HFFc6 (cell line): ENCODE measurements at regions not wholly inside any gene's neighbourhood (a gene's known extent, or its start where the extent isn't known, plus 50 kb on each side); places are given as distances from the start of the nearest gene placed in this dataset.

Experiments used
- DNase-seq: peaks from one replicate; pipeline ENCODE4 v3.0.0-alpha.2; 2018
- H3K27ac Mint-ChIP-seq: 2 replicates; pipeline ENCODE4 v1.8.0; 2020; ENCODE audit warnings: mild to moderate bottlenecking, mixed read lengths
- H3K27me3 Mint-ChIP-seq: 2 replicates; pipeline ENCODE4 v1.8.0; 2021; ENCODE audit warnings: mild to moderate bottlenecking, moderate library complexity, mixed read lengths; ENCODE audit not compliant: insufficient read depth
- H3K36me3 Mint-ChIP-seq: 2 replicates; pipeline ENCODE4 v1.8.0; 2021; ENCODE audit warnings: low read depth, mixed read lengths
- H3K4me1 Mint-ChIP-seq: 2 replicates; pipeline ENCODE4 v1.8.0; 2020; ENCODE audit warnings: low read depth, mixed read lengths
- H3K4me3 Mint-ChIP-seq: 2 replicates; pipeline ENCODE4 v1.8.0; 2020; ENCODE audit warnings: mild to moderate bottlenecking, moderate library complexity, mixed read lengths
- H3K9me3 Mint-ChIP-seq: 2 replicates; pipeline ENCODE4 v1.8.0; 2020; ENCODE audit warnings: mild to moderate bottlenecking, mixed read lengths
- CTCF ChIP-seq: fragments of 200-600 bp; sonication (generic); IDR thresholded peaks from 2 replicates; pipeline ENCODE4 v1.5.0; 2021; ENCODE audit warnings: antibody characterized with exemption, mild to moderate bottlenecking

- DNase-seq = no peak
- no peak overlapping the region for H3K27ac Mint-ChIP-seq
- no peaks in the 10 kb centered on the region for H3K9me3 Mint-ChIP-seq
- peaks cover 9% of the 10 kb centered on the region for H3K4me1 Mint-ChIP-seq
- no peak overlapping the region for H3K4me3 Mint-ChIP-seq
- no peaks in the 10 kb centered on the region for H3K36me3 Mint-ChIP-seq
- peaks cover 1% of the 10 kb centered on the region; the same call in 1 of the 2 replicates for H3K27me3 Mint-ChIP-seq
- no peak for TF ChIP-seq CTCF
These were observed 354.0 kb downstream of the NPR3 start for GRCh38 chr5:33065131-33065530.

GRCh38 chr5:33067291-33067690 lies 356.2 kb downstream of the NPR3 start:
- DNase-seq = no peak
- Mint-ChIP-seq H3K27ac (no peak overlapping the region), H3K4me1 (peaks cover 9% of the 10 kb centered on the region), H3K36me3 (no peaks in the 10 kb centered on the region), H3K27me3 (peaks cover 1% of the 10 kb centered on the region; the same call in 1 of the 2 replicates), H3K9me3 (no peaks in the 10 kb centered on the region), H3K4me3 (no peak overlapping the region)
- TF ChIP-seq CTCF = no peak

- Mint-ChIP-seq H3K4me3 (no peak overlapping the region), H3K36me3 (no peaks in the 10 kb centered on the region), H3K27me3 (peaks cover 1% of the 10 kb centered on the region; the same call in 1 of the 2 replicates), H3K4me1 (peaks cover 9% of the 10 kb centered on the region), H3K9me3 (no peaks in the 10 kb centered on the region), H3K27ac (no peak overlapping the region)
- TF ChIP-seq CTCF = no peak
- DNase-seq = no peak
These were observed 357.7 kb downstream of the NPR3 start for GRCh38 chr5:33068786-33069185.

- H3K27me3 Mint-ChIP-seq = no peaks in the 10 kb centered on the region
- H3K4me1 Mint-ChIP-seq = no peaks in the 10 kb centered on the region; the same call in none of the 2 replicates
- H3K4me3 Mint-ChIP-seq = 0 out of 2 replicates have a peak overlapping the region, but pooled peaks have one; percentile 7
These were observed 361.2 kb downstream of the NPR3 start for GRCh38 chr5:33072296-33072695.

GRCh38 chr5:33072726-33073125 lies 361.6 kb downstream of the NPR3 start:
- TF ChIP-seq CTCF = no peak
- Mint-ChIP-seq H3K9me3 (peaks cover 5% of the 10 kb centered on the region; the same call in 1 of the 2 replicates), H3K36me3 (peaks cover 5% of the 10 kb centered on the region; the same call in 1 of the 2 replicates), H3K4me3 (0 out of 2 replicates have a peak overlapping the region, but pooled peaks have one; percentile 7), H3K27ac (peak overlapping the region; percentile 50), H3K4me1 (no peaks in the 10 kb centered on the region; the same call in none of the 2 replicates), H3K27me3 (no peaks in the 10 kb centered on the region)
- DNase-seq = no peak

More at GRCh38 chr5:33072296-33072695, 361.2 kb downstream of the NPR3 start:
- TF ChIP-seq CTCF = no peak
- Mint-ChIP-seq H3K36me3 (peaks cover 4% of the 10 kb centered on the region; the same call in 1 of the 2 replicates), H3K9me3 (peaks cover 3% of the 10 kb centered on the region; the same call in 1 of the 2 replicates), H3K27ac (peak overlapping the region; percentile 50)
- DNase-seq = no peak
